Type B pancreatic cell (in vitro differentiated cells): ENCODE measurements at regions not wholly inside any gene's neighbourhood (a gene's known extent, or its start where the extent isn't known, plus 50 kb on each side); places are given as distances from the start of the nearest gene placed in this dataset.
"Not testable (repeated sequence)": the region's sequence is repeated elsewhere in the genome, so short reads cannot be mapped to it uniquely, and the experiment has no call there.

Experiments
- DNase-seq: peaks from one replicate; pipeline ENCODE4 v3.0.0; 2021; ENCODE audit warnings: mixed read lengths; ENCODE audit not compliant: unreplicated experiment; ENCODE audit errors: extremely low spot score
- H3K27ac Mint-ChIP-seq: 2 replicates; pipeline ENCODE4 v1.8.0; 2021; ENCODE audit warnings: mild to moderate bottlenecking, mixed read lengths
- H3K27me3 Mint-ChIP-seq: 2 replicates; pipeline ENCODE4 v1.8.0; 2021; ENCODE audit warnings: mixed read lengths
- H3K36me3 Mint-ChIP-seq: 2 replicates; pipeline ENCODE4 v1.8.0; 2021; ENCODE audit warnings: mixed read lengths
- H3K4me1 Mint-ChIP-seq: one replicate; pipeline ENCODE4 v1.8.0; 2021; ENCODE audit warnings: mixed read lengths; ENCODE audit not compliant: unreplicated experiment
- H3K4me3 Mint-ChIP-seq: 2 replicates; pipeline ENCODE4 v1.8.0; 2021; ENCODE audit warnings: mild to moderate bottlenecking, mixed read lengths
- H3K9me3 Mint-ChIP-seq: 2 replicates; pipeline ENCODE4 v1.8.0; 2021; ENCODE audit warnings: mixed read lengths
- CTCF ChIP-seq: fragments of 200-600 bp; sonication (generic); conservative IDR thresholded peaks from 2 replicates; pipeline ENCODE4 v1.5.0; 2021; ENCODE audit warnings: antibody characterized with exemption, mild to moderate bottlenecking

- Mint-ChIP-seq H3K27me3 (no peaks in the 10 kb centered on the region), H3K27ac (no peak overlapping the region), H3K36me3 (no peaks in the 10 kb centered on the region), H3K9me3 (peaks cover 6% of the 10 kb centered on the region), H3K4me1 (no peaks in the 10 kb centered on the region), H3K4me3 (no peak overlapping the region)
- DNase-seq = no peak
- no peak for TF ChIP-seq CTCF
Observed at GRCh38 chr19:21622920-21623319, 117.5 kb downstream of the ZNF429 start.

GRCh38 chr19:21621671-21622070, 116.3 kb downstream of the ZNF429 start:
- Mint-ChIP-seq H3K27ac (no peak overlapping the region), H3K9me3 (peaks cover 6% of the 10 kb centered on the region), H3K4me3 (no peak overlapping the region), H3K36me3 (no peaks in the 10 kb centered on the region), H3K27me3 (no peaks in the 10 kb centered on the region), H3K4me1 (no peaks in the 10 kb centered on the region)
- TF ChIP-seq CTCF = no peak
- no peak for DNase-seq

- no peaks in the 10 kb centered on the region for H3K27me3 Mint-ChIP-seq
Observed at GRCh38 chr19:21617740-21618339, 112.4 kb downstream of the ZNF429 start.

GRCh38 chr19:21614776-21615175, 109.4 kb downstream of the ZNF429 start:
- not testable (repeated sequence) for H3K4me1 Mint-ChIP-seq, H3K9me3 Mint-ChIP-seq, DNase-seq

More at GRCh38 chr19:21617740-21618339, 112.4 kb downstream of the ZNF429 start:
- Mint-ChIP-seq H3K27ac (no peak overlapping the region), H3K4me3 (no peak overlapping the region), H3K9me3 (no peaks in the 10 kb centered on the region), H3K36me3 (no peaks in the 10 kb centered on the region), H3K4me1 (no peaks in the 10 kb centered on the region)
- no peak for TF ChIP-seq CTCF
- DNase-seq = no peak

GRCh38 chr19:21613201-21613600, 107.8 kb downstream of the ZNF429 start:
- DNase-seq, H3K27ac Mint-ChIP-seq, H3K4me1 Mint-ChIP-seq, H3K36me3 Mint-ChIP-seq, H3K9me3 Mint-ChIP-seq, H3K4me3 Mint-ChIP-seq, H3K27me3 Mint-ChIP-seq: not testable (repeated sequence)

More at GRCh38 chr19:21614776-21615175, 109.4 kb downstream of the ZNF429 start:
- not testable (repeated sequence) for H3K27ac Mint-ChIP-seq, H3K36me3 Mint-ChIP-seq, H3K4me3 Mint-ChIP-seq, H3K27me3 Mint-ChIP-seq

- H3K9me3 Mint-ChIP-seq = no peaks in the 10 kb centered on the region
- no peaks in the 10 kb centered on the region for H3K36me3 Mint-ChIP-seq
- DNase-seq = no peak
- H3K27me3 Mint-ChIP-seq = no peaks in the 10 kb centered on the region
- H3K4me3 Mint-ChIP-seq = no peak overlapping the region
- no peak overlapping the region for H3K27ac Mint-ChIP-seq
- no peaks in the 10 kb centered on the region for H3K4me1 Mint-ChIP-seq
- no peak for TF ChIP-seq CTCF
Observed at GRCh38 chr19:21612403-21612872, 107.0 kb downstream of the ZNF429 start.
